ENCODE measurements at regions not wholly inside any gene's neighbourhood (a gene's known extent, or its start where the extent isn't known, plus 50 kb on each side); places are given as distances from the start of the nearest gene placed in this dataset.
A peak's percentile ranks its signal among the peaks of the same experiment; 100 is the strongest.

GRCh38 chr6:111983193-111983592 lies 70.7 kb upstream of the CCN6 start:
- H3K9me3 Mint-ChIP-seq (ENCODE audit: low read depth, unreplicated experiment): peaks cover 3% of the 10 kb centered on the region
- CTCF ChIA-PET: interaction anchor here (0.7 to 1.1 kb wide), 2 partner anchors 273 to 963 kb away, joined by 3 read pairs; no protein-coding TSS in a partner anchor
- no peak for TF ChIP-seq CTCF (IDR thresholded peaks at IDR 0.05; ENCODE audit: unreplicated experiment)

DNA sequence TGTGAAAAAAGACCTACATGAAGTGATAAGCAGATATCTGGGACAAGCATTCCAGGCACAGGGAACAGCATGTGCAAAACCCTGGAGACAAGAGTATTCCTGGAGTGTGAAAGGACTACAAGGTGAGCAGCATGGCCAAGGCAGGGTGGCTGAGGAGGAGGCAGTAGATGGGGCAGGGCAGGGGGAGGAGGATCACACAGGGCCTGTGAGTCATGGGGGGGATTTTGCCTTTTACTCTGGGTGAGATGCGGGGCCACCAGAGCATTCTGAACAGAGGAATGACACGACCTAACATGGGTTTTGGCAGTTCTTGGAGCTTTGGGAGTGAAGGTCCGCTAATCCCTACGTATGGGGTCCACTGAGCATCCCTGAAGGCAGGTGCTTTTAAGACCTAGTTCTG lies 69.8 kb upstream of the CCN6 start:
- DNase-seq: no peak
- intact Hi-C loops (cut with micrococcal nuclease; ENCODE audit: unreplicated experiment): no loop called here

More at GRCh38 chr6:111983193-111983592, 70.7 kb upstream of the CCN6 start:
- Mint-ChIP-seq H3K4me3 (ENCODE audit: low read depth, unreplicated experiment) (no peak overlapping the region), H3K27me3 (ENCODE audit: unreplicated experiment) (no peaks in the 10 kb centered on the region), H3K36me3 (ENCODE audit: insufficient read depth, unreplicated experiment) (peaks cover 6% of the 10 kb centered on the region), H3K4me1 (ENCODE audit: low read depth, unreplicated experiment) (peaks cover 33% of the 10 kb centered on the region), H3K27ac (ENCODE audit: unreplicated experiment) (peak overlapping the region; percentile 70)
- no TSS peak for BruUV-seq (replicated peaks)
- no peak for DNase-seq
- intact Hi-C loops (cut with micrococcal nuclease; ENCODE audit: unreplicated experiment): no loop called here

GRCh38 chr6:111984516-111985201 lies 69.2 kb upstream of the CCN6 start:
- DNase-seq: no peak
- intact Hi-C loops (cut with micrococcal nuclease; ENCODE audit: unreplicated experiment): no loop called here
- peak overlapping the region; percentile 98 for H3K27ac Mint-ChIP-seq (ENCODE audit: unreplicated experiment)
- peaks cover 6% of the 10 kb centered on the region for H3K36me3 Mint-ChIP-seq (ENCODE audit: insufficient read depth, unreplicated experiment)
- no peak for TF ChIP-seq CTCF (IDR thresholded peaks at IDR 0.05; ENCODE audit: unreplicated experiment)
- H3K9me3 Mint-ChIP-seq (ENCODE audit: low read depth, unreplicated experiment): peaks cover 3% of the 10 kb centered on the region
- H3K4me3 Mint-ChIP-seq (ENCODE audit: low read depth, unreplicated experiment): peak overlapping the region; percentile 31
- TSS peak; percentile 55 for BruUV-seq (replicated peaks)
- CTCF ChIA-PET: interaction anchor here (0.7 to 1.2 kb wide), 5 partner anchors 11 to 275 kb away, joined by 3 to 5 read pairs (median 3); partner anchors contain the start of gene FYN
- H3K4me1 Mint-ChIP-seq (ENCODE audit: low read depth, unreplicated experiment): peaks cover 41% of the 10 kb centered on the region
- H3K27me3 Mint-ChIP-seq (ENCODE audit: unreplicated experiment): no peaks in the 10 kb centered on the region

More for the DNA sequence above, 69.8 kb upstream of the CCN6 start:
- peaks cover 35% of the 10 kb centered on the region for H3K4me1 Mint-ChIP-seq (ENCODE audit: low read depth, unreplicated experiment)
- peak overlapping the region; percentile 70 for H3K27ac Mint-ChIP-seq (ENCODE audit: unreplicated experiment)
- TF ChIP-seq CTCF (IDR thresholded peaks at IDR 0.05; ENCODE audit: unreplicated experiment): no peak
- H3K36me3 Mint-ChIP-seq (ENCODE audit: insufficient read depth, unreplicated experiment): peaks cover 6% of the 10 kb centered on the region
- BruUV-seq (replicated peaks): no TSS peak
- H3K27me3 Mint-ChIP-seq (ENCODE audit: unreplicated experiment): no peaks in the 10 kb centered on the region
- H3K9me3 Mint-ChIP-seq (ENCODE audit: low read depth, unreplicated experiment): peaks cover 3% of the 10 kb centered on the region
- H3K4me3 Mint-ChIP-seq (ENCODE audit: low read depth, unreplicated experiment): no peak overlapping the region
- CTCF ChIA-PET: interaction anchor here (0.9 kb wide), 1 partner anchor 43 kb away, joined by 3 read pairs; no protein-coding TSS in a partner anchor

- CTCF ChIA-PET: interaction anchor here (0.7 to 1.2 kb wide), 4 partner anchors 11 to 275 kb away, joined by 3 to 5 read pairs (median 3); partner anchors contain the start of gene FYN
- BruUV-seq (replicated peaks): no TSS peak
- H3K4me1 Mint-ChIP-seq (ENCODE audit: low read depth, unreplicated experiment): peaks cover 44% of the 10 kb centered on the region
- no peaks in the 10 kb centered on the region for H3K27me3 Mint-ChIP-seq (ENCODE audit: unreplicated experiment)
- DNase-seq: peak; percentile 73
- peak overlapping the region; percentile 98 for H3K27ac Mint-ChIP-seq (ENCODE audit: unreplicated experiment)
- no peak for TF ChIP-seq CTCF (IDR thresholded peaks at IDR 0.05; ENCODE audit: unreplicated experiment)
- H3K36me3 Mint-ChIP-seq (ENCODE audit: insufficient read depth, unreplicated experiment): peaks cover 6% of the 10 kb centered on the region
- peaks cover 3% of the 10 kb centered on the region for H3K9me3 Mint-ChIP-seq (ENCODE audit: low read depth, unreplicated experiment)
- H3K4me3 Mint-ChIP-seq (ENCODE audit: low read depth, unreplicated experiment): peak overlapping the region; percentile 31
- intact Hi-C loops (cut with micrococcal nuclease; ENCODE audit: unreplicated experiment): no loop called here
These were observed 68.6 kb upstream of the CCN6 start for GRCh38 chr6:111985202-111985731.

All from Calu3 (cell line).